HCEC 1CT (cell line): ENCODE measurements at regions not wholly inside any gene's neighbourhood (a gene's known extent, or its start where the extent isn't known, plus 50 kb on each side); places are given as distances from the start of the nearest gene placed in this dataset.
"Not testable (repeated sequence)": the region's sequence is repeated elsewhere in the genome, so short reads cannot be mapped to it uniquely, and the experiment has no call there.

Source experiments
- DNase-seq: peaks from one replicate; pipeline ENCODE4 v3.0.0-alpha.2; 2017

DNA sequence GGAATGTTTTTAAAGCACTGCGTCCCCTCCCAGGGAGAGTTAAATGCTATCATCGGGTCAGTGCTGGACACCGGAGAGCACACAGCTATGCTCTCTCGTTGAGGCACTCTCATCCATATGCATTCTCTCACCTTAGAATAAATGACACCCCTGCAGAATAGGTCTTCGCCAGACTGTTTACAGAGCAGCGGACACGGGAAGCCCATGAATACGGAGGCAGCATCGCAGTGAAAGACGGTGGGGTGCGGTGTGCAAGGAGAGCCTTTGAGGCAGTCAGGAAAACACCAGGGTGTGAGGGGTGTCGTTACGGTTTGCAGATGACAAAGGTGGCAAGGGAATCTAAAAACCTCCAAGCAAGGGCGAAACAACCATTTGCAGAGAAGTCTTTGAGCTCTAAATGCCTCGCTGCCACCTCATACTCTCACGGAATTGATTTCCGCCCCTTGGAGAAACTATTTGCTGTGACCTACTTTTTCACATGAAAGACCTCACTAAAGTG, 169.2 kb upstream of the FHL2 start:
- DNase-seq, result no peak

- DNase-seq, result no peak
These were observed 164.3 kb upstream of the FHL2 start for GRCh38 chr2:105563000-105563719.

DNA sequence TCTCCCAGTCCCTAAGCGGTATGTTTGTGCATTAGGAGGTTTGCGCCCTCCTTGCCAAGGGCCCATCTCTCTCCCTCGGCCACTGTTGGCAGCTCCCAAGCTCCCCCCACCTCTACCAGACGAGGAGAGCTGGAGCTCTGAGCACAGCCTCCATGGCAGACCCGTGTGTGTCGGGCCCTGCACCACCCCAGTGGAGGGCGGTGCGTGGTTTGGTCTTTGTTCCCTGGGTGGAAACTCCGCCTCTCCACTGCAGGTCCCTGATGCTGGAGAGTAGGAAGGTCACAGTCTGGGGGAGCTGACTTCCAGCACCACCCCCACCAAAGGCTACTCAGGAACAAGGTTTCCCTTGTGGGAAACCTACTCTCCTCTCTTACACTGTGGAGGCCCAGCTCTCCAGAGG, 162.6 kb upstream of the FHL2 start:
- DNase-seq, result no peak

DNA sequence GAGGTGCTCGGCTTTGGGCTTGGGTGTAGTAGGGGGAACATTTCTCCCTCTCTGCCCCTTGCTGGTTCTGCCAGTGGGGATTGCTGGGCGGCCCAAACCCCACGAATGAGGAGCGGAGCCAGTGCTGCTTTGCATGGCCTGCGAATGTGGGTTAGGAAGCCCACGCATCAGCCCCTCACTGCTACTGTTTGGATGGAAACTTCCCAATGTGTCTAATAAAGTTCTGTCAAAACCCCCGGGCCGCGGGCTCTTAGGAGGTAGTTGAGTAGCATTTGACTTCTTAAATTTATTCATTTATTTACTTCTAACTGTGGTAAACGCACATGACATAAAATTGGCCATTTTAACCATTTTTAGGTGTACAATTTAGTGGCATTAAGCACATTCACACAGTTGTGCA, 161.3 kb upstream of the FHL2 start:
- DNase-seq, result no peak

DNA sequence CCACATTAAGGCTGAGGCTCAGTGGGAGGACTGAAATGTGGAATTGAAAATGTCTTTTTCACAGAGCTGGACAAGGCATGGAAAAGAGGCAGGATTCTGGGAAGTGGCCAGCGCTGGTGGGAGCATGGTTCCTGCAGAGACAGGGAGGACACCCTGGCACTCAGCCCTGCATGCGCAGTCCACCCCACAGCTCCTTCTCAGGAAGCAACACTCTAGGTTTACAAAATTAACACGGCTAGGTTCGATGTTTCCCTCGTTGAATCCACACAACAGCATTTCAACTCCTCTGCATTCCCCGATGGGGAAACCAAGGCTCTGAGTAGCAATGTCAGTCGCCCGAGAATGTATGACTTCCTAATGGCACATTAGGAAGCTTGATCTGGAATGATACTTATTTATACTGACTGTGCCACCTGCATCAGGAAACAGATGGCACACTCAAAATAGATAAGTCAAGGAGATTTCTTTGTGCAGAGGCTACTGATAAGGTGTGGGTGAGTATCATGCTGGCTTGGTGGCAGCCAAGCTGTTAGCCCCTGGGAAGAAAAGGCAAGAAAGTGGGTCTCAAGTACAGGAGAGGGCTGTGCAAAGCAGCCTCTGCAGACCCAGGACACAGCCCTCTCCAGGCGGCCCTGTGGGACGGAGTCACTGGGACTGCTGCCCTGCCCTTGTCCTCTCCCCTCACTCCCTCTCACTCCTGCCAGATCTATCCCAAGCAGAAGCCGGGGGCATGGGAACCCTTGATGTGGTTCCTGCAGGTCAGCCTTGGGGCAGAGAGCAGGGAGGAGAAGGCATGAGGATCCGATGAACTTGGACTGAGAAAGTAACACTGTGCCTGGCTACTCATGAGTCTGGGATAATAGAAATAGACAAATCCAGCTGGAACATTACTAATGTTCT, 158.4 kb upstream of the FHL2 start:
- no peak for DNase-seq

- no peak for DNase-seq
These were observed 157.5 kb upstream of the FHL2 start for GRCh38 chr2:105556366-105556765.

- no peak for DNase-seq
These were observed 155.4 kb upstream of the FHL2 start for GRCh38 chr2:105554235-105554634.

DNA sequence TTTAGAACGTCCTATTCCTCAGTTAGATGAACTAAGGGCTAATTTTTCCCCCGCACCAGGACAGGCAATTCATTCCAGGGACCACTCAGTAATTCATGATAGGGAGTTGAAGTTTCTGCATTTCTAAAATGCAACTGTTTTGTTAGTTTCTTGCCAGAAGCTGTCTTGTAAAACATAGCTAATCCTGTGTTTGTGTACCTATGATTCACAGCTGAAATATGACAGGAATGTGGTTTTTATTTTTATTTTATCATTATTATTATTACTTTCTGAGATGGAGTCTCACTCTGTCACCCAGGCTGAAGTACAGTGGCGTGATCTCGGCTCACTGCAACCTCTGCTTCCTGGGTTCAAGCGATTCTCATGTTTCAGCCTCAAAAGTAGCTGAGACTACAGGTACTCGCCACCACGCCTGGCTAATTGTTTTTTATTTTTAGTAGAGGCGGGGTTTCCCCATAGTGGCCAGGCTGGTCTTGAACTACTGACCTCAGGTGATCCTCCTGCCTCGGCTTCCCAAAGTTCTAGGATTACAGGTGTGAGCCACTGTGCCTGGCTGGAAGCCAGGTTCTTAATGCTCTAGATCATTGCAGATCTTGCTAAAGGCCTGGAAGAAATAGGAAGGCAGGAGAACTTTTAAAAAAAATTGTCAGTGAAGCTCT, 154.8 kb upstream of the FHL2 start:
- peak; percentile 40 for DNase-seq

DNA sequence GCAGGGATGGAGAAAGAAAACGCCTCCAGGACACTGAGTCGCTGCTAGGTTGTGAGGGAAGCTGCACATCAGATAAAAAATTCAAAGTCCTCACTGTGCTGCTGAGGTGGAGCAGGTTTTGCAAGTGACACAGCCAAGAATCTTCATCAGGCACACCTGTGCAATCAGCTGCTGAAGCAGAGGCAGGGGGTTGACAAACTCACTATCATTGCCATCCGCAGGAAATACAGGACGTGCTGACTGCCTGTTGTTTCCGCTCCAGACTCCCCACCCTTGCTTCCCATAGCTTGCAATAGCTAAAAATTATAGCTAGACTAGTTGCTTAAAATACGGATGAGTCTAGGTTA, 147.8 kb upstream of the FHL2 start:
- DNase-seq, result no peak

- peak; percentile 47 for DNase-seq
These were observed 147.1 kb upstream of the FHL2 start for GRCh38 chr2:105545730-105546627.

- no peak for DNase-seq
These were observed 145.9 kb upstream of the FHL2 start for GRCh38 chr2:105544591-105545377.

GRCh38 chr2:105541189-105542050, 142.6 kb upstream of the FHL2 start:
- DNase-seq, result no peak

DNA sequence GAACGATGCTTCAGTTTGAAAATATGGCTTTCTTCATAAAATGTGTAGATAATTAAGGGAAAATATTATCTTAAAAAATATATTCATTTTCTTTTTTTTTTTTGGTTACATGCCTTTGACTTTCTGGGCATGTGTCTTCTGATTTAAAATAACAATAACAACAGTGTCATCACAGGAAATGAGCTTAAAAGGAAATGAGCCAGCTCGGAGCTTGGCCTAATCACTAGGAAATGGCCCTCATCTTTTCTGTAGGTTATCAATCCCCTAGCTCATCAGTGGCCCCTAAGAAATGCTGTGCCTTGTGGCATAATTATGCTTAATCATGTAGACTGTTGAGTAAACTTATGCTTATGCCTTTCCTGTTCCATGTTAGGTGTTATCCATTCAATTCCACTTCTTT, 141.8 kb upstream of the FHL2 start:
- no peak for DNase-seq

GRCh38 chr2:105539331-105539730, 140.5 kb upstream of the FHL2 start:
- DNase-seq, result no peak

GRCh38 chr2:105538840-105539239, 140.0 kb upstream of the FHL2 start:
- no peak for DNase-seq

DNA sequence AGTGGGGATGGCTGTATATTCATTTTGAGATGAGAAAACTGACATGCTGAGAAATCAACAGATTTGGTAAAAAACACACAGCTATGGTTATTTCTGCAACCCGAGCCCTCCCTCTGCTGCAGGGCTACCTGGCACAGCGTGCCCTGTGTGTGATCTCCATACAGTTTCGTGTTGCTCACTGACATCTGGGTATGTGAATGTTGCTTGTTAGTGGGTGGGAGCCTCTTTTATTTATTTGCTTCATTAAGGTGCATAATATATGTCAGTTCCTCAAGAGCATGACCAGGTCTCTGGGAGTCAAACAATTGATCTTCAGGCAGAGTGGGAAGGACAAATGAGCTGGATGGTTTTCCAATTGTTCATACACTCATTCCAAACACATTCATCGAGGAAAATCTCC, 139.1 kb upstream of the FHL2 start:
- DNase-seq, result no peak

DNA sequence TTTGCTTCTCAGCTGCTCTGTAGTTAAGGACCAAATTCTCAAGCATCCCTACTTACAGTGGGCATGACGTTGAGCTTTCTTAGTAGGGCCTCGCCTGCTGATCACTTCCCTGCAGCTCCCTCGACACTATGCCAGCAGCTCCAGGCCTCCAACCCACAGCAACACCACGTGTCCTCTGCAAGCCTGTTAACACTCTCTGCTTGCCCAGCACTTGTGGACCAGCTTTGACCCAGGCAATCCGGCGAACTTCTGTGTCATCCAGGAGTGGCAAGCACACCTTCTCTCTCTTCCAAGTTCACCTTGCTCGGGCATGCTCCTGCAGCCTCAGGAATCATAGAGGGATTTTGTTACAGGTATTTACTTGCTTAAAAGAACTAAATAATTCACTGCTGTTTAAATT, 138.6 kb upstream of the FHL2 start:
- no peak for DNase-seq

GRCh38 chr2:105536175-105536574, 137.3 kb upstream of the FHL2 start:
- DNase-seq, result no peak

DNA sequence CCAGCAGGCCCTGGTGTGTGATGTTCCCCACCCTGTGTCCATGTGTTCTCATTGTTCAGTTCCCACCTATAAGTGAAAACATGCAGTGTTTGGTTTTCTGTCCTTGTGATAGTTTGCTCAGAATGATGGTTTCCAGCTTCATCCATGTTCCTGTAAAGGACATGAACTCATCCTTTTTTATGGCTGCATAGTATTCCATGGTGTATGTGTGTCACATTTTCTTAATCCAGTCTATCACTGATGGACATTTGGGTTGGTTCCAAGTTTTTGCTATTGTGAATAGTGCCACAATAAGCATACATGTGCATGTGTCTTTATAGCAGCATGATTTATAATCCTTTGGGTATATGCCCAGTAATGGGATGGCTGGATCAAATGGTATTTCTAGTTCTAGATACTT, 130.4 kb upstream of the FHL2 start:
- not testable (repeated sequence) for DNase-seq

DNA sequence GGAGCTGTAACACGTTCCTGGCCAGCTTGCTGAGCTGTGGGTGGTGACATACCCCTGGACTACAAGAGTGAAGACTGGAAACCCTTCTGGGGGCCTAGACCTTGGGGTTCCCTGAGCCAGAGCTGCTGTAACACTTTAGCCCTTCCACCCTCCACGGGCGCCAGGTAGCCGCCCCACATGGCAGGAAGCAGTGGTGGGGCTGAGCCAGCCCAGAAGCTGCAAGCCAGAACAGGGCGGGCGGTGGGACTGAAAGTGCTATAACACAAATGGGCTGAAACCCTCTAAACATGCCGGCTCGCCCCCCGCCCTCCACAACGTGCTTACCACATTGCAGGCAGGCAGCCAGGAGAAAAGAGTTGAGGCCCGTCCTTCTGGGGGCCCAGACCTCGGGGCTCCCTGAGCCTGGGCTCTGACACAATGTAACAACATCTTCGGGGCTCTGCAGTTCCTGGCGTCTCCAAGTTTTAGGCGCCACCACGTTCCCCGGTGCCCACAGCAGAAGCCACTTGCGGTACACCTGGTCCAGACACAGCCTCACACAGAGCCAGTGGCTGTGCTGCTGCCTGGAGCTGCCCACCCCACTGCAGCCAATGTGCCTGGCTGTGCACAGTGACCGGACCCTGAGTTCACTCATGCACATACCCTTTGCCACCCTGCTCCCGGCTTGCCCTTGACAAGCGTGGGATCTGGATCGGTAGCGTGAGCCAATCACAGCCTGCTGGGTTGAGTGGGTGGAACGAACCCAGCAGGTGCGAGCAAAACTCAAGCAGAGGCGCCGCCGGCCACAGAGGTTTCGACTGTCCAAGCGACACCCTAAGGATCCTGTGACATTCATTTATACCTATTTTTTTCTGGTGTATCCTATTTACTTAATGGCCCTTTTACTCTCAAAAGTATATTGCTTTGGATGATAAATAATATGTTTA, 127.4 kb upstream of the FHL2 start:
- DNase-seq, result no peak
